GM06990 (cell line): ENCODE measurements at regions not wholly inside any gene's neighbourhood (a gene's known extent, or its start where the extent isn't known, plus 50 kb on each side); places are given as distances from the start of the nearest gene placed in this dataset.
A peak's percentile ranks its signal among the peaks of the same experiment; 100 is the strongest.

ENCODE experiments used
- DNase-seq: peaks from one replicate; pipeline ENCODE4 v3.0.0-alpha.2; 2011; ENCODE audit not compliant: insufficient read length; ENCODE audit errors: extremely low read depth
- H3K27me3 ChIP-seq: replicated peaks from 2 replicates; pipeline ENCODE4 v1.6.0; 2011; ENCODE audit warnings: low read length; ENCODE audit not compliant: control insufficient read depth, insufficient read depth
- H3K36me3 ChIP-seq: 2 replicates; pipeline ENCODE4 v1.5.1; 2011; ENCODE audit warnings: low read length; ENCODE audit not compliant: control insufficient read depth, insufficient read depth
- H3K4me3 ChIP-seq: replicated peaks from 2 replicates; pipeline ENCODE4 v1.5.1; 2011; ENCODE audit warnings: low read depth, mild to moderate bottlenecking, control low read depth, low read length
- TF ChIP-seq, protein P1 (sequence below): IDR thresholded peaks from 2 replicates; pipeline ENCODE4 v1.5.1; 2011; ENCODE audit warnings: low read length, control low read depth, mild to moderate bottlenecking, inconsistent platforms; ENCODE audit not compliant: insufficient read depth, poor library complexity, severe bottlenecking

DNA sequence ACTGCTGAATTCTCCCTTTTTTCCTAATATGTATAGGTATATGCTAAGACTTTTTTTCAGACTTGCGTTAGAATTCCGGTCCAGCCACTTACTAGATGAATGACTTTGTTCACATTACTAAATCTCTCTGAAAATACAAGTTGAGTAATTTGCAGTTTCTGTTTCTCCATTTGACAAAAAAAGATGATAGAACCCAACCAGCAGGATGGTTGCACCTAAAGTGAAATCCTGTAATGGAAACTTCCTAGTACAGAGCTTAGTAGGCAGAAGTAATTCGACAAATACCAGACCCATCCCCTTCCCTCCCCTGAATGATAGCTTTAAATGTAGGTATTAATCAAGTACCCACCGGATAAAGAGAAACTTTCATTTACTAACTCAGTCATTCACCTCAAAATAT is 113.6 kb upstream of the RAP1B start:
- no peaks in the 10 kb centered on the region for H3K36me3 ChIP-seq
- DNase-seq = peak; percentile 38
- TF ChIP-seq, protein P1, sequence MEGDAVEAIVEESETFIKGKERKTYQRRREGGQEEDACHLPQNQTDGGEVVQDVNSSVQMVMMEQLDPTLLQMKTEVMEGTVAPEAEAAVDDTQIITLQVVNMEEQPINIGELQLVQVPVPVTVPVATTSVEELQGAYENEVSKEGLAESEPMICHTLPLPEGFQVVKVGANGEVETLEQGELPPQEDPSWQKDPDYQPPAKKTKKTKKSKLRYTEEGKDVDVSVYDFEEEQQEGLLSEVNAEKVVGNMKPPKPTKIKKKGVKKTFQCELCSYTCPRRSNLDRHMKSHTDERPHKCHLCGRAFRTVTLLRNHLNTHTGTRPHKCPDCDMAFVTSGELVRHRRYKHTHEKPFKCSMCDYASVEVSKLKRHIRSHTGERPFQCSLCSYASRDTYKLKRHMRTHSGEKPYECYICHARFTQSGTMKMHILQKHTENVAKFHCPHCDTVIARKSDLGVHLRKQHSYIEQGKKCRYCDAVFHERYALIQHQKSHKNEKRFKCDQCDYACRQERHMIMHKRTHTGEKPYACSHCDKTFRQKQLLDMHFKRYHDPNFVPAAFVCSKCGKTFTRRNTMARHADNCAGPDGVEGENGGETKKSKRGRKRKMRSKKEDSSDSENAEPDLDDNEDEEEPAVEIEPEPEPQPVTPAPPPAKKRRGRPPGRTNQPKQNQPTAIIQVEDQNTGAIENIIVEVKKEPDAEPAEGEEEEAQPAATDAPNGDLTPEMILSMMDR = no peak
- H3K27me3 ChIP-seq = no peaks in the 10 kb centered on the region
- H3K4me3 ChIP-seq = peak overlapping the region; percentile 10

DNA sequence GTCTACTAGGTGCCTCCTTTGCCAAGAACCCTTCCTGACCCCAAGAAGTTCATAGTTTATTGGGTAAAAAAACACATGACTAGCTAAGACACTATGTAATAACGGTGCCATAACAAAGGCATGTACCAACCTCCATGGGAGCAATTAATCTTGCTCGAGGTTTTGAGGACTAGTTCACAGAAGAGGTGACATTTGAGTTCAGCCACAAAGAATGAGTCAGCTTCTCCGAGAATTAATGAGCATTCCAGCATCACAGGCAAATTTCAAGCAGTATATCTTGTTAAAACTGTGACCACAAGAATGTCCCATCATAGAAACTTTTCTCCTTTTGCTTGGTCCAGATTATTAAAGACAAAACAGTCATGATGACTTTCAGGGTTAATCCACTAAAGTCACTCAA is 113.0 kb upstream of the RAP1B start:
- peak; percentile 29 for DNase-seq
- H3K36me3 ChIP-seq = no peaks in the 10 kb centered on the region
- H3K27me3 ChIP-seq = no peaks in the 10 kb centered on the region

GRCh38 chr12:68498736-68499135 is 112.0 kb upstream of the RAP1B start:
- no peak overlapping the region for H3K4me3 ChIP-seq
- TF ChIP-seq, protein P1 = peak; percentile 13
- H3K27me3 ChIP-seq = no peaks in the 10 kb centered on the region
- no peak for DNase-seq
- H3K36me3 ChIP-seq = no peaks in the 10 kb centered on the region

More for the DNA sequence above, 113.0 kb upstream of the RAP1B start:
- TF ChIP-seq, protein P1 = no peak
- H3K4me3 ChIP-seq = no peak overlapping the region

- TF ChIP-seq, protein P1 = no peak
- H3K4me3 ChIP-seq = no peak overlapping the region
- DNase-seq = no peak
- H3K36me3 ChIP-seq = no peaks in the 10 kb centered on the region
- H3K27me3 ChIP-seq = no peaks in the 10 kb centered on the region
Measured at GRCh38 chr12:68499616-68500015, 111.1 kb upstream of the RAP1B start.

- TF ChIP-seq, protein P1 = no peak
Measured at GRCh38 chr12:68501226-68501625, 109.5 kb upstream of the RAP1B start.

GRCh38 chr12:68505970-68506369 is 104.7 kb upstream of the RAP1B start:
- Histone ChIP-seq H3K4me3 (no peak overlapping the region), H3K27me3 (no peaks in the 10 kb centered on the region; the same call in 1 of the 2 replicates), H3K36me3 (no peaks in the 10 kb centered on the region)
- DNase-seq = no peak
- TF ChIP-seq, protein P1 = no peak

More at GRCh38 chr12:68501226-68501625, 109.5 kb upstream of the RAP1B start:
- H3K36me3 ChIP-seq = no peaks in the 10 kb centered on the region
- no peaks in the 10 kb centered on the region for H3K27me3 ChIP-seq
- no peak overlapping the region for H3K4me3 ChIP-seq
- no peak for DNase-seq
